KMS-11 (cell line): ENCODE measurements at regions not wholly inside any gene's neighbourhood (a gene's known extent, or its start where the extent isn't known, plus 50 kb on each side); places are given as distances from the start of the nearest gene placed in this dataset.

ENCODE experiments used
- H2AFZ ChIP-seq: fragments of 200-600 bp; sonication (generic); 2 replicates; pipeline ENCODE4 v1.6.1; 2016; ENCODE audit warnings: antibody characterized with exemption, mixed run types, low read depth
- H3K27ac ChIP-seq: fragments of 200-600 bp; sonication (generic); 2 replicates; pipeline ENCODE4 v1.6.1; 2016; ENCODE audit warnings: mild to moderate bottlenecking, mixed run types
- H3K27me3 ChIP-seq: fragments of 200-600 bp; sonication (generic); 2 replicates; pipeline ENCODE4 v1.6.1; 2017; ENCODE audit warnings: mild to moderate bottlenecking, low read depth, mixed run types, moderate library complexity; ENCODE audit not compliant: insufficient read depth
- H3K36me3 ChIP-seq: fragments of 200-600 bp; sonication (generic); 2 replicates; pipeline ENCODE4 v1.6.1; 2017; ENCODE audit warnings: mild to moderate bottlenecking, mixed run types; ENCODE audit not compliant: insufficient read depth
- H3K4me1 ChIP-seq: fragments of 200-600 bp; sonication (generic); 2 replicates; pipeline ENCODE4 v1.6.1; 2016; ENCODE audit warnings: mild to moderate bottlenecking, low read depth, mixed run types; ENCODE audit not compliant: poor library complexity, severe bottlenecking
- H3K4me2 ChIP-seq: fragments of 200-600 bp; sonication (generic); 2 replicates; pipeline ENCODE4 v1.7.0; 2016; ENCODE audit warnings: mild to moderate bottlenecking, mixed run types
- H3K4me3 ChIP-seq: fragments of 200-600 bp; sonication (generic); IDR thresholded peaks from 2 replicates; pipeline ENCODE4 v1.6.1; 2017; ENCODE audit warnings: low read depth, low read length, mixed read lengths; ENCODE audit not compliant: insufficient read depth
- H3K79me2 ChIP-seq: fragments of 200-600 bp; sonication (generic); 2 replicates; pipeline ENCODE4 v1.6.1; 2016; ENCODE audit warnings: low read depth, mixed run types; ENCODE audit not compliant: insufficient read depth
- H3K9ac ChIP-seq: fragments of 200-600 bp; sonication (generic); 2 replicates; pipeline ENCODE4 v1.6.1; 2016; ENCODE audit warnings: mild to moderate bottlenecking, mixed run types
- H4K20me1 ChIP-seq: fragments of 200-600 bp; sonication (generic); 2 replicates; pipeline ENCODE4 v1.6.1; 2016; ENCODE audit warnings: mild to moderate bottlenecking, mixed run types; ENCODE audit not compliant: insufficient read depth
- TF ChIP-seq, protein P1 (sequence below): fragments of 200-600 bp; sonication (generic); conservative IDR thresholded peaks from 2 replicates; pipeline ENCODE4 v1.6.1; 2017; ENCODE audit warnings: low read depth, mild to moderate bottlenecking, antibody characterized with exemption, low read length, moderate library complexity, mixed read lengths

DNA sequence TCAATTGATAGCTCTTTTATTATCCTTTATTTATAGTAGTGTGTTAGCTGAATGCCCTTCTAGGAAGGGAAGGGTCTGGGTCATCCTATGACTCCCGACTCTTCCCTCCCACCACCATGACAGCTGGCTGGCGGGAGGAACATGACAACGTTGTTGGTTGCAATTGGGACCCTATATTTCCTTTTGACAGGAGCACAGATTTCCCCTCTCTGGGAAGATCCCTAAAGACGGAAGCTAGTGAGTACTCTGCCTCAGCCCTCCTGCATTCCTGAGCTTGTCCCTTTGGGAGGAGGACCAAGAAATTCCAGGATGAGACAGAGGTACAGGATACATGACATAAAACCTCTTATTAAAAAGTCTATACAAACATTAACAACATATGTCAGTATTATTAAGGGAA lies 485.4 kb downstream of the NAV3 start:
- TF ChIP-seq, protein P1, sequence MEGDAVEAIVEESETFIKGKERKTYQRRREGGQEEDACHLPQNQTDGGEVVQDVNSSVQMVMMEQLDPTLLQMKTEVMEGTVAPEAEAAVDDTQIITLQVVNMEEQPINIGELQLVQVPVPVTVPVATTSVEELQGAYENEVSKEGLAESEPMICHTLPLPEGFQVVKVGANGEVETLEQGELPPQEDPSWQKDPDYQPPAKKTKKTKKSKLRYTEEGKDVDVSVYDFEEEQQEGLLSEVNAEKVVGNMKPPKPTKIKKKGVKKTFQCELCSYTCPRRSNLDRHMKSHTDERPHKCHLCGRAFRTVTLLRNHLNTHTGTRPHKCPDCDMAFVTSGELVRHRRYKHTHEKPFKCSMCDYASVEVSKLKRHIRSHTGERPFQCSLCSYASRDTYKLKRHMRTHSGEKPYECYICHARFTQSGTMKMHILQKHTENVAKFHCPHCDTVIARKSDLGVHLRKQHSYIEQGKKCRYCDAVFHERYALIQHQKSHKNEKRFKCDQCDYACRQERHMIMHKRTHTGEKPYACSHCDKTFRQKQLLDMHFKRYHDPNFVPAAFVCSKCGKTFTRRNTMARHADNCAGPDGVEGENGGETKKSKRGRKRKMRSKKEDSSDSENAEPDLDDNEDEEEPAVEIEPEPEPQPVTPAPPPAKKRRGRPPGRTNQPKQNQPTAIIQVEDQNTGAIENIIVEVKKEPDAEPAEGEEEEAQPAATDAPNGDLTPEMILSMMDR: no peak
- H4K20me1 ChIP-seq: no peaks in the 10 kb centered on the region
- H3K9ac ChIP-seq: no peak overlapping the region
- H3K4me1 ChIP-seq: no peaks in the 10 kb centered on the region
- no peaks in the 10 kb centered on the region for H3K36me3 ChIP-seq
- no peak overlapping the region for H3K4me2 ChIP-seq
- H3K27ac ChIP-seq: no peak overlapping the region
- no peaks in the 10 kb centered on the region for H3K27me3 ChIP-seq
- H3K4me3 ChIP-seq: no peak overlapping the region
- no peaks in the 10 kb centered on the region for H3K79me2 ChIP-seq
- H2AFZ ChIP-seq: no peak overlapping the region

DNA sequence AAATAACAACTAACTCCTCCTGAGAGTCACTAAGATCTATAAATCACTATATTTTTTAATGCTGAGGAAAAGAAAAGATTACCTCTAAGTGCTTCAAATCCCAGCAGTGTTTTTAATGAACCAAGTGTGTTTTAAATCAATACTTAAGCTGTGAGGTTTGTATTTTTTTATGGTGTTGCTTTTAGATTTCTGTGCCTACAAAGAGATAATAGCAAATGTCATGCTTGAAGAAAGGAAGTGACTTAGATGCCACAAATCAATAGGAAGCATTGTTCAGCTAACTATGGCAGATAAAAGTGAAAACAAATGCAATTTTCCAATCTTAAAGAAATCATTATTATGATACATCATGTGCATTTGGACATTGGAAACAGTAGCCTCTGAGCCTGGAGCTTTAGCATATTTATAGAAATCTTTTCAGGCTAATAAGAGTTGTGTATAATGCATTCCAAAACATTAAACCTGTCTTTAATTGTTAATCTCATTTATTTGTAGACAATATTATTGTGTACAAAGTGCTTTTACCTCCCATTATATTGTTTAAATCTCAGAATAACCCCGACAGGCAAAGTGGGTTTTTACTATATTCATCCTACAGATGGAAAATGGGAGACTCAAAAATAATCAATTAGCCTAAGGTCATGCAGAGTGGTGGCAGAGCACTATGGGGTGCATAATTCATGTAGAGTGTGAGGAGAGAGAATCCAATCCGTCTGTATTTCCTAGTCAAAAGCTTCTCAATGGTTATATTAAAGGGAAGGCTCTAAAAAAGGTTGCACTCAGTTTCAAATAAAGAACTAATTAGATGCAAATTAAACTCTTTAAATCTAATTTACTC lies 486.2 kb downstream of the NAV3 start:
- Histone ChIP-seq H3K4me3 (no peak overlapping the region), H3K79me2 (no peaks in the 10 kb centered on the region), H3K4me2 (no peak overlapping the region), H3K36me3 (no peaks in the 10 kb centered on the region), H3K4me1 (no peaks in the 10 kb centered on the region), H3K9ac (no peak overlapping the region), H4K20me1 (no peaks in the 10 kb centered on the region), H3K27ac (no peak overlapping the region), H2AFZ (no peak overlapping the region), H3K27me3 (no peaks in the 10 kb centered on the region)
- TF ChIP-seq, protein P1: no peak

DNA sequence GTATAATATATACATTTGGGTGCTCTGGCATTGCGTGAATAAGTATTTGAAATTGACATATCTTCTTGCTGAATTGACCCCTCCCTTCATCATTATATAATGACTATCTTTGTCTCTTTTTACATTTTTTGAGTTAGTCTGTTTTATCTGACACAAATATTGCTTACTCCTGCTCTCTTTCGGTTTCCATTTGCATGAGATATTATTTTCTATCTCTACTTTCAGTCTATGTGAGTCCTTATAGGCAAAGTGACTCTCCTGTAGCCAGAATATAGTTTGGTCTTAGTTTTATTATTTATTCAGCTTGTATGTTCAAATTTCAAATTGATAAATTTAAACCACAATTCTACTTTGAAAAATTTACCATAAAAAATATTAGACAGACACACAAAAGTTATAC lies 491.0 kb downstream of the NAV3 start:
- Histone ChIP-seq H3K4me1 (no peaks in the 10 kb centered on the region), H3K4me3 (no peak overlapping the region), H3K27ac (no peak overlapping the region), H3K4me2 (no peak overlapping the region), H3K79me2 (no peaks in the 10 kb centered on the region), H3K9ac (no peak overlapping the region), H2AFZ (no peak overlapping the region), H3K36me3 (no peaks in the 10 kb centered on the region), H4K20me1 (no peaks in the 10 kb centered on the region), H3K27me3 (no peaks in the 10 kb centered on the region)
- TF ChIP-seq, protein P1: no peak

DNA sequence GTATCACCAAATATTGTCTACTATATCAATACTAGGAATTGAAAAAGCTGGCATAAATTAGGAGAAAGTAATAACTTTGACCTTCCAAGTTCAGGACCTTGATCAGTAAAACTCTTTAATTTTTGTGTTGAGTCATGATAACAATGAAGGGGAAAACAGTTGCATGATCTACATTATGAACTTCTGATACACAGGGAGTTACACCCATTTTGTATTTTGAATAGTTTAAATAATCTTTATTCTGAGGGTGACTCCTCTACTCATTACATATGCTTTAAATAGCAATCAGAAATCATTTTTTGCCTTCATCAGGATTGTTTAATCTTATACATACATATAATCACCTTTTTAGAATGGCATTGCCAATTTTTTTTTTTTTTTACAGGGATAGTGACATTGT lies 492.5 kb downstream of the NAV3 start:
- H3K9ac ChIP-seq: no peak overlapping the region
- no peak overlapping the region for H2AFZ ChIP-seq
- H3K27ac ChIP-seq: no peak overlapping the region
- H3K79me2 ChIP-seq: no peaks in the 10 kb centered on the region
- H3K4me3 ChIP-seq: no peak overlapping the region
- TF ChIP-seq, protein P1: no peak
- H3K4me1 ChIP-seq: peaks cover 2% of the 10 kb centered on the region
- no peaks in the 10 kb centered on the region for H4K20me1 ChIP-seq
- no peak overlapping the region for H3K4me2 ChIP-seq
- H3K27me3 ChIP-seq: no peaks in the 10 kb centered on the region
- no peaks in the 10 kb centered on the region for H3K36me3 ChIP-seq
